SK-N-SH treated with all-trans-retinoic acid at 6 μM for 48 hours (cell line): ENCODE measurements at regions not wholly inside any gene's neighbourhood (a gene's known extent, or its start where the extent isn't known, plus 50 kb on each side); places are given as distances from the start of the nearest gene placed in this dataset.

ENCODE experiments used
- ATAC-seq: fragments of 200-7000 bp; cut with Tn5 transposase; 3 replicates; pipeline ENCODE4 v1.9.1; 2020; ENCODE audit warnings: mild to moderate bottlenecking, moderate library complexity
- ARNTL ChIP-seq: fragments of 450-650 bp; formaldehyde crosslinking; IDR thresholded peaks from 2 replicates; pipeline ENCODE4 v1.5.0; 2020; ENCODE audit warnings: low read depth, mild to moderate bottlenecking, moderate library complexity, borderline replicate concordance
- BACH2 ChIP-seq: fragments of 250-450 bp; sonication (Bioruptor Pico); IDR thresholded peaks from 2 replicates; pipeline ENCODE4 v1.9.0; 2021; ENCODE audit warnings: mild to moderate bottlenecking, borderline replicate concordance
- CREB5 ChIP-seq: fragments of 250-450 bp; sonication (Bioruptor Pico); IDR thresholded peaks from 2 replicates; pipeline ENCODE4 v1.5.1; 2020; ENCODE audit warnings: low read depth, mild to moderate bottlenecking, moderate library complexity
- CSDC2 ChIP-seq: fragments of 250-450 bp; sonication (Bioruptor Pico); IDR thresholded peaks from 2 replicates; pipeline ENCODE4 v1.5.0; 2020; ENCODE audit warnings: mild to moderate bottlenecking, moderate library complexity
- ESRRG ChIP-seq: fragments of 250-450 bp; sonication (Bioruptor Pico); IDR thresholded peaks from 2 replicates; pipeline ENCODE4 v1.6.1; 2021; ENCODE audit warnings: mild to moderate bottlenecking
- ISL1 ChIP-seq: fragments of 250-450 bp; sonication (Bioruptor Pico); IDR thresholded peaks from 2 replicates; pipeline ENCODE4 v2.1.2; 2022; ENCODE audit warnings: mild to moderate bottlenecking, moderate library complexity
- OSR1 ChIP-seq: fragments of 250-450 bp; sonication (Bioruptor Pico); IDR thresholded peaks from 2 replicates; pipeline ENCODE4 v1.8.0; 2022; ENCODE audit warnings: moderate library complexity, mild to moderate bottlenecking, inconsistent platforms
- PATZ1 ChIP-seq: fragments of 250-450 bp; sonication (Bioruptor Pico); IDR thresholded peaks from 2 replicates; pipeline ENCODE4 v1.8.0; 2020; ENCODE audit warnings: mild to moderate bottlenecking, moderate library complexity, borderline replicate concordance
- PPARA ChIP-seq: fragments of 250-450 bp; sonication (Bioruptor Pico); IDR thresholded peaks from 2 replicates; pipeline ENCODE4 v1.5.0; 2020; ENCODE audit warnings: mild to moderate bottlenecking, borderline replicate concordance
- RARB ChIP-seq: fragments of 250-450 bp; sonication (Bioruptor Pico); IDR thresholded peaks from 2 replicates; pipeline ENCODE4 v1.8.0; 2021; ENCODE audit warnings: mild to moderate bottlenecking, moderate library complexity
- SNAI2 ChIP-seq: fragments of 250-450 bp; sonication (Bioruptor Pico); IDR thresholded peaks from 2 replicates; pipeline ENCODE4 v1.5.0; 2020; ENCODE audit warnings: mild to moderate bottlenecking, moderate library complexity
- TCF4 ChIP-seq: fragments of 250-450 bp; sonication (Bioruptor Pico); IDR thresholded peaks from 2 replicates; pipeline ENCODE4 v1.8.0; 2021; ENCODE audit warnings: mild to moderate bottlenecking, moderate library complexity, borderline replicate concordance
- TOX ChIP-seq: fragments of 250-450 bp; sonication (Bioruptor Pico); IDR thresholded peaks from 2 replicates; pipeline ENCODE4 v1.8.0; 2021; ENCODE audit warnings: mild to moderate bottlenecking, moderate library complexity, borderline replicate concordance
- ZFP3 ChIP-seq: fragments of 250-450 bp; sonication (Bioruptor Pico); IDR thresholded peaks from 2 replicates; pipeline ENCODE4 v1.5.0; 2020; ENCODE audit warnings: mild to moderate bottlenecking, moderate library complexity
- ZFP30 ChIP-seq: fragments of 450-650 bp; formaldehyde crosslinking; IDR thresholded peaks from 2 replicates; pipeline ENCODE4 v1.5.0; 2022; ENCODE audit warnings: mild to moderate bottlenecking, moderate library complexity
- ZNF565 ChIP-seq: fragments of 450-650 bp; formaldehyde crosslinking; conservative IDR thresholded peaks from 2 replicates; pipeline ENCODE4 v1.5.0; 2020; ENCODE audit warnings: low read depth, mild to moderate bottlenecking, moderate library complexity
- ZNF70 ChIP-seq: fragments of 450-650 bp; formaldehyde crosslinking; IDR thresholded peaks from 2 replicates; pipeline ENCODE4 v1.5.0; 2020; ENCODE audit warnings: mild to moderate bottlenecking, moderate library complexity
- ZNF8 ChIP-seq: fragments of 450-650 bp; formaldehyde crosslinking; IDR thresholded peaks from 2 replicates; pipeline ENCODE4 v1.5.0; 2020; ENCODE audit warnings: mild to moderate bottlenecking, moderate library complexity
- TF ChIP-seq, protein P1 (sequence below): fragments of 250-450 bp; sonication (Bioruptor Pico); IDR thresholded peaks from 2 replicates; pipeline ENCODE4 v1.5.1; 2021; ENCODE audit warnings: mild to moderate bottlenecking, moderate library complexity
- TF ChIP-seq, protein P2 (sequence below): fragments of 250-450 bp; sonication (Bioruptor Pico); IDR thresholded peaks from 2 replicates; pipeline ENCODE4 v1.5.0; 2020; ENCODE audit warnings: mild to moderate bottlenecking, moderate library complexity
- TF ChIP-seq, protein P3 (sequence below): fragments of 250-450 bp; sonication (Bioruptor Pico); IDR thresholded peaks from 2 replicates; pipeline ENCODE4 v1.8.0; 2021; ENCODE audit warnings: low read depth, mild to moderate bottlenecking, moderate library complexity, borderline replicate concordance

- ATAC-seq, result no peak
- TF ChIP-seq PPARA (CRISPR knock-in tag) (no peak), ZNF8 (no peak), ISL1 (CRISPR knock-in tag) (no peak), CREB5 (CRISPR knock-in tag) (no peak), ZFP30 (CRISPR knock-in tag) (no peak), BACH2 (CRISPR knock-in tag) (no peak), ZFP3 (CRISPR knock-in tag) (no peak), RARB (CRISPR knock-in tag) (no peak), CSDC2 (CRISPR knock-in tag) (no peak), ARNTL (no peak), TOX (no peak), ZNF565 (CRISPR knock-in tag) (no peak), ZNF70 (CRISPR knock-in tag) (no peak), OSR1 (CRISPR knock-in tag) (no peak)
- TF ChIP-seq, protein P1, sequence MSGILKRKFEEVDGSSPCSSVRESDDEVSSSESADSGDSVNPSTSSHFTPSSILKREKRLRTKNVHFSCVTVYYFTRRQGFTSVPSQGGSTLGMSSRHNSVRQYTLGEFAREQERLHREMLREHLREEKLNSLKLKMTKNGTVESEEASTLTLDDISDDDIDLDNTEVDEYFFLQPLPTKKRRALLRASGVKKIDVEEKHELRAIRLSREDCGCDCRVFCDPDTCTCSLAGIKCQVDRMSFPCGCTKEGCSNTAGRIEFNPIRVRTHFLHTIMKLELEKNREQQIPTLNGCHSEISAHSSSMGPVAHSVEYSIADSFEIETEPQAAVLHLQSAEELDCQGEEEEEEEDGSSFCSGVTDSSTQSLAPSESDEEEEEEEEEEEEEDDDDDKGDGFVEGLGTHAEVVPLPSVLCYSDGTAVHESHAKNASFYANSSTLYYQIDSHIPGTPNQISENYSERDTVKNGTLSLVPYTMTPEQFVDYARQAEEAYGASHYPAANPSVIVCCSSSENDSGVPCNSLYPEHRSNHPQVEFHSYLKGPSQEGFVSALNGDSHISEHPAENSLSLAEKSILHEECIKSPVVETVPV (CRISPR knock-in tag), result no peak
Measured at GRCh38 chr10:4001811-4002210, 216.8 kb upstream of the KLF6 start.

DNA sequence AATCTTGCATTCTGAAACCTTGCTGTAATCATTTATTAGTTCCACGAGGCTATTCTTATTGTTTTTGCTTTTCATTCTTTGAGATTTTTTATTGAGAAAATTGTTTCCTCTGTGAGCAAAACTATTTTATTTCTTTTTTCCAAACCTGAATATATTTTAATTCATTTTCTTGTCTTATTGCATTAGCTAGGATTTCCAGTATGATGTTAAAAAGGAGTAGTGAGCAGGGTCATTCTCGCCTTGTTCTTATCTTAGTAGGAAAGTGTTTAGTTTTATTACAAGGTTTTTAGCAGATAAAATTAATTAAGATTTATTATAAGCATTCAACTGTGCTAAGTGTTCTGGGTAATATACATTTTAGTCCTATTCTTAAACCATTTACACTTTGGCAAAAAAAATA is 214.6 kb upstream of the KLF6 start:
- no peak for TF ChIP-seq ZNF565 (CRISPR knock-in tag)
- TF ChIP-seq, protein P2, sequence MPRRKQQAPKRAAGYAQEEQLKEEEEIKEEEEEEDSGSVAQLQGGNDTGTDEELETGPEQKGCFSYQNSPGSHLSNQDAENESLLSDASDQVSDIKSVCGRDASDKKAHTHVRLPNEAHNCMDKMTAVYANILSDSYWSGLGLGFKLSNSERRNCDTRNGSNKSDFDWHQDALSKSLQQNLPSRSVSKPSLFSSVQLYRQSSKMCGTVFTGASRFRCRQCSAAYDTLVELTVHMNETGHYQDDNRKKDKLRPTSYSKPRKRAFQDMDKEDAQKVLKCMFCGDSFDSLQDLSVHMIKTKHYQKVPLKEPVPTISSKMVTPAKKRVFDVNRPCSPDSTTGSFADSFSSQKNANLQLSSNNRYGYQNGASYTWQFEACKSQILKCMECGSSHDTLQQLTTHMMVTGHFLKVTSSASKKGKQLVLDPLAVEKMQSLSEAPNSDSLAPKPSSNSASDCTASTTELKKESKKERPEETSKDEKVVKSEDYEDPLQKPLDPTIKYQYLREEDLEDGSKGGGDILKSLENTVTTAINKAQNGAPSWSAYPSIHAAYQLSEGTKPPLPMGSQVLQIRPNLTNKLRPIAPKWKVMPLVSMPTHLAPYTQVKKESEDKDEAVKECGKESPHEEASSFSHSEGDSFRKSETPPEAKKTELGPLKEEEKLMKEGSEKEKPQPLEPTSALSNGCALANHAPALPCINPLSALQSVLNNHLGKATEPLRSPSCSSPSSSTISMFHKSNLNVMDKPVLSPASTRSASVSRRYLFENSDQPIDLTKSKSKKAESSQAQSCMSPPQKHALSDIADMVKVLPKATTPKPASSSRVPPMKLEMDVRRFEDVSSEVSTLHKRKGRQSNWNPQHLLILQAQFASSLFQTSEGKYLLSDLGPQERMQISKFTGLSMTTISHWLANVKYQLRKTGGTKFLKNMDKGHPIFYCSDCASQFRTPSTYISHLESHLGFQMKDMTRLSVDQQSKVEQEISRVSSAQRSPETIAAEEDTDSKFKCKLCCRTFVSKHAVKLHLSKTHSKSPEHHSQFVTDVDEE (CRISPR knock-in tag), result no peak
- TF ChIP-seq SNAI2 (CRISPR knock-in tag), result no peak
- no peak for TF ChIP-seq CSDC2 (CRISPR knock-in tag)
- TF ChIP-seq OSR1 (CRISPR knock-in tag), result no peak
- no peak for TF ChIP-seq CREB5 (CRISPR knock-in tag)
- TF ChIP-seq ZFP30 (CRISPR knock-in tag), result no peak
- TF ChIP-seq ARNTL, result no peak
- no peak for TF ChIP-seq ZNF70 (CRISPR knock-in tag)
- no peak for TF ChIP-seq ZFP3 (CRISPR knock-in tag)
- TF ChIP-seq ESRRG (CRISPR knock-in tag), result no peak
- TF ChIP-seq, protein P3, sequence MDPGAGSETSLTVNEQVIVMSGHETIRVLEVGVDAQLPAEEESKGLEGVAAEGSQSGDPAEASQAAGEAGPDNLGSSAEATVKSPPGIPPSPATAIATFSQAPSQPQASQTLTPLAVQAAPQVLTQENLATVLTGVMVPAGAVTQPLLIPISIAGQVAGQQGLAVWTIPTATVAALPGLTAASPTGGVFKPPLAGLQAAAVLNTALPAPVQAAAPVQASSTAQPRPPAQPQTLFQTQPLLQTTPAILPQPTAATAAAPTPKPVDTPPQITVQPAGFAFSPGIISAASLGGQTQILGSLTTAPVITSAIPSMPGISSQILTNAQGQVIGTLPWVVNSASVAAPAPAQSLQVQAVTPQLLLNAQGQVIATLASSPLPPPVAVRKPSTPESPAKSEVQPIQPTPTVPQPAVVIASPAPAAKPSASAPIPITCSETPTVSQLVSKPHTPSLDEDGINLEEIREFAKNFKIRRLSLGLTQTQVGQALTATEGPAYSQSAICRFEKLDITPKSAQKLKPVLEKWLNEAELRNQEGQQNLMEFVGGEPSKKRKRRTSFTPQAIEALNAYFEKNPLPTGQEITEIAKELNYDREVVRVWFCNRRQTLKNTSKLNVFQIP, result no peak
- TF ChIP-seq PPARA (CRISPR knock-in tag), result no peak
- no peak for TF ChIP-seq TOX
- no peak for TF ChIP-seq TCF4
- no peak for TF ChIP-seq ZNF8
- TF ChIP-seq, all 23 proteins: peak for 0
- ATAC-seq, result no peak

- TF ChIP-seq TOX, result no peak
- TF ChIP-seq TCF4, result no peak
- no peak for TF ChIP-seq ZFP3 (CRISPR knock-in tag)
- TF ChIP-seq ZFP30 (CRISPR knock-in tag), result no peak
- TF ChIP-seq ZNF70 (CRISPR knock-in tag), result no peak
- TF ChIP-seq, protein P3, result no peak
- no peak for TF ChIP-seq RARB (CRISPR knock-in tag)
- no peak for TF ChIP-seq PATZ1
- TF ChIP-seq ZNF565 (CRISPR knock-in tag), result no peak
- TF ChIP-seq ARNTL, result no peak
- no peak for TF ChIP-seq CSDC2 (CRISPR knock-in tag)
- ATAC-seq, result no peak
Measured at GRCh38 chr10:3996697-3997096, 211.7 kb upstream of the KLF6 start.
